ENCODE measurements at regions not wholly inside any gene's neighbourhood (a gene's known extent, or its start where the extent isn't known, plus 50 kb on each side); places are given as distances from the start of the nearest gene placed in this dataset.
A peak's percentile ranks its signal among the peaks of the same experiment; 100 is the strongest.
"Not testable (repeated sequence)": the region's sequence is repeated elsewhere in the genome, so short reads cannot be mapped to it uniquely, and the experiment has no call there.

GRCh38 chr15:30816430-30816829 lies 87.3 kb upstream of the FAN1 start:
- TF ChIP-seq POU6F1 (CRISPR knock-in tag; IDR thresholded peaks at IDR 0.05; ENCODE audit: borderline replicate concordance, low read depth) (no peak), ZFP3 (CRISPR knock-in tag; IDR thresholded peaks at IDR 0.05) (no peak), ZNF70 (CRISPR knock-in tag; IDR thresholded peaks at IDR 0.05) (no peak), TSHZ2 (CRISPR knock-in tag; IDR thresholded peaks at IDR 0.05) (no peak), SNAI2 (CRISPR knock-in tag; IDR thresholded peaks at IDR 0.05) (no peak), CSRNP3 (CRISPR knock-in tag; IDR thresholded peaks at IDR 0.05) (no peak), CSDC2 (CRISPR knock-in tag; IDR thresholded peaks at IDR 0.05) (no peak), OSR1 (CRISPR knock-in tag; IDR thresholded peaks at IDR 0.05) (no peak), ZNF8 (CRISPR knock-in tag; IDR thresholded peaks at IDR 0.05) (no peak), RARB (CRISPR knock-in tag; IDR thresholded peaks at IDR 0.05) (no peak), TOX (CRISPR knock-in tag; IDR thresholded peaks at IDR 0.05; ENCODE audit: borderline replicate concordance) (no peak), ARNTL (CRISPR knock-in tag; IDR thresholded peaks at IDR 0.05; ENCODE audit: borderline replicate concordance, low read depth) (no peak), PPARA (CRISPR knock-in tag; IDR thresholded peaks at IDR 0.05; ENCODE audit: borderline replicate concordance) (no peak), ESRRG (CRISPR knock-in tag; IDR thresholded peaks at IDR 0.05) (no peak)
- no peak for ATAC-seq

- ATAC-seq = not testable (repeated sequence)
Measured at GRCh38 chr15:30823068-30823813, 80.5 kb upstream of the FAN1 start.

GRCh38 chr15:30824518-30825195 lies 79.1 kb upstream of the FAN1 start:
- TF ChIP-seq CSRNP3 (CRISPR knock-in tag; IDR thresholded peaks at IDR 0.05) = no peak
- no peak for ATAC-seq

- TF ChIP-seq RARB (CRISPR knock-in tag; IDR thresholded peaks at IDR 0.05) (no peak), BACH2 (CRISPR knock-in tag; IDR thresholded peaks at IDR 0.05; ENCODE audit: borderline replicate concordance) (no peak), ESRRG (CRISPR knock-in tag; IDR thresholded peaks at IDR 0.05) (no peak), OSR1 (CRISPR knock-in tag; IDR thresholded peaks at IDR 0.05) (no peak), CSDC2 (CRISPR knock-in tag; IDR thresholded peaks at IDR 0.05) (no peak), CSRNP3 (CRISPR knock-in tag; IDR thresholded peaks at IDR 0.05) (no peak), ZFP30 (CRISPR knock-in tag; IDR thresholded peaks at IDR 0.05) (no peak)
- no peak; the same call in 2 of the 3 replicates for ATAC-seq
Measured at GRCh38 chr15:30827625-30828303, 76.0 kb upstream of the FAN1 start.

- peak; percentile 92 for ATAC-seq
Measured at GRCh38 chr15:30828304-30828639, 75.4 kb upstream of the FAN1 start.
